ENCODE measurements at regions not wholly inside any gene's neighbourhood (a gene's known extent, or its start where the extent isn't known, plus 50 kb on each side); places are given as distances from the start of the nearest gene placed in this dataset.

DNA sequence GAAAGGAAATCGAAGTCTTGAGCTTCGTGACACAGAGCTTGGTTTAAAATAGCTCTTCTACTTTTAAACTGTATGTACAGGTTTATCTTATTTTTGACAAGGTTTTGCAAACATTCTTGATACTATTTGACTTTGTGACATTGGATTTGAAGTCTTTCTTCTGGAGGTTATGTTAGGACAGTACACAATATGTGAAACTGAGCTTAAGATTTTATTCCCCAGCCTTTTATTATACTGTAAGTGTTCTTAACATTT lies 95.2 kb upstream of the BTBD3 start:
- TF ChIP-seq, protein P1, sequence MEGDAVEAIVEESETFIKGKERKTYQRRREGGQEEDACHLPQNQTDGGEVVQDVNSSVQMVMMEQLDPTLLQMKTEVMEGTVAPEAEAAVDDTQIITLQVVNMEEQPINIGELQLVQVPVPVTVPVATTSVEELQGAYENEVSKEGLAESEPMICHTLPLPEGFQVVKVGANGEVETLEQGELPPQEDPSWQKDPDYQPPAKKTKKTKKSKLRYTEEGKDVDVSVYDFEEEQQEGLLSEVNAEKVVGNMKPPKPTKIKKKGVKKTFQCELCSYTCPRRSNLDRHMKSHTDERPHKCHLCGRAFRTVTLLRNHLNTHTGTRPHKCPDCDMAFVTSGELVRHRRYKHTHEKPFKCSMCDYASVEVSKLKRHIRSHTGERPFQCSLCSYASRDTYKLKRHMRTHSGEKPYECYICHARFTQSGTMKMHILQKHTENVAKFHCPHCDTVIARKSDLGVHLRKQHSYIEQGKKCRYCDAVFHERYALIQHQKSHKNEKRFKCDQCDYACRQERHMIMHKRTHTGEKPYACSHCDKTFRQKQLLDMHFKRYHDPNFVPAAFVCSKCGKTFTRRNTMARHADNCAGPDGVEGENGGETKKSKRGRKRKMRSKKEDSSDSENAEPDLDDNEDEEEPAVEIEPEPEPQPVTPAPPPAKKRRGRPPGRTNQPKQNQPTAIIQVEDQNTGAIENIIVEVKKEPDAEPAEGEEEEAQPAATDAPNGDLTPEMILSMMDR (IDR thresholded peaks at IDR 0.05), result no peak
- TF ChIP-seq POLR2AphosphoS5 (IDR thresholded peaks at IDR 0.05), result no peak
- TF ChIP-seq EP300 (IDR thresholded peaks at IDR 0.05), result no peak
